ENCODE measurements at regions not wholly inside any gene's neighbourhood (a gene's known extent, or its start where the extent isn't known, plus 50 kb on each side); places are given as distances from the start of the nearest gene placed in this dataset.

DNA sequence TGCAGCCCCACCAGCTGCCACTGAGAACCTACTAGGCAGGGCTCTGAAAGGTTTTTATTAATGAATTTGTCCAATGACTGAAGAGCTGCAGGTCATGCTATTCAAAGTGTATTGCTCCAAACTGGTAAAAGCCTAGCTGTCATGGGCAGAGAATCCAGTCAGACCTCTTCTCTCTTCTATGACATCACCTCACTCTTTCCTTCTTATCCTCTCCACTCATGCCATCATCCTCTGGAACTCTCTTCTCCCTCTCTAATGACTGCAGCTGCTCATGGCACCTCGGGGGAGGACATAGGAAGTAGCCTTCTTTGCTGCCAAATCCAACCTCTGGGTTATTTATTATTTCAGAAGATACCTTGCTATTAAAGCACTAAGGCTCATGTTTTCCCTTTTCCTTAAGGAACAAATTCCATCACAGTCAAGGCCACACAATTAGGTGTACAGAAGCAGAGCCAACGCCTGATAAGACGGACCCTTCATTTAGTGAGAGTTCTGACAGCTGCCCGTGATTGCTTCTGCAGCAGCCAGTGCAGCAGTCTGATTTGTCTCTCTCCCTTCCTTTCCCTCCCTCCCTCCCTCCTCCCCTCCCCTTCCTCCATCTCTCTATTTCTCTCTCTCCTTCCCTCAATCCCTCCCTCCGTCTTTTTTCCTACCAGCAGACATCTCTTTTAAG, 87.0 kb upstream of the ONECUT1 start:
- H3K9me3 ChIP-seq (ENCODE audit: insufficient read depth, low read length), result no peaks in the 10 kb centered on the region
- H3K27me3 ChIP-seq (ENCODE audit: low read length), result no peaks in the 10 kb centered on the region
- H3K79me2 ChIP-seq (ENCODE audit: insufficient read depth, low read length), result no peaks in the 10 kb centered on the region
- H3F3A ChIP-seq (ENCODE audit: insufficient read depth), result no peaks in the 10 kb centered on the region
- no peak overlapping the region for H3K9ac ChIP-seq (ENCODE audit: low read length)
- no peak overlapping the region for H3K4me2 ChIP-seq (ENCODE audit: low read depth, low read length, poor library complexity, severe bottlenecking)
- H4K20me1 ChIP-seq (ENCODE audit: low read depth, low read length), result no peaks in the 10 kb centered on the region
- TF ChIP-seq, protein P1, sequence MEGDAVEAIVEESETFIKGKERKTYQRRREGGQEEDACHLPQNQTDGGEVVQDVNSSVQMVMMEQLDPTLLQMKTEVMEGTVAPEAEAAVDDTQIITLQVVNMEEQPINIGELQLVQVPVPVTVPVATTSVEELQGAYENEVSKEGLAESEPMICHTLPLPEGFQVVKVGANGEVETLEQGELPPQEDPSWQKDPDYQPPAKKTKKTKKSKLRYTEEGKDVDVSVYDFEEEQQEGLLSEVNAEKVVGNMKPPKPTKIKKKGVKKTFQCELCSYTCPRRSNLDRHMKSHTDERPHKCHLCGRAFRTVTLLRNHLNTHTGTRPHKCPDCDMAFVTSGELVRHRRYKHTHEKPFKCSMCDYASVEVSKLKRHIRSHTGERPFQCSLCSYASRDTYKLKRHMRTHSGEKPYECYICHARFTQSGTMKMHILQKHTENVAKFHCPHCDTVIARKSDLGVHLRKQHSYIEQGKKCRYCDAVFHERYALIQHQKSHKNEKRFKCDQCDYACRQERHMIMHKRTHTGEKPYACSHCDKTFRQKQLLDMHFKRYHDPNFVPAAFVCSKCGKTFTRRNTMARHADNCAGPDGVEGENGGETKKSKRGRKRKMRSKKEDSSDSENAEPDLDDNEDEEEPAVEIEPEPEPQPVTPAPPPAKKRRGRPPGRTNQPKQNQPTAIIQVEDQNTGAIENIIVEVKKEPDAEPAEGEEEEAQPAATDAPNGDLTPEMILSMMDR (IDR thresholded peaks at IDR 0.05; ENCODE audit: insufficient read depth, low read length, poor library complexity, severe bottlenecking), result no peak
- no peak for TF ChIP-seq EZH2phosphoT487 (conservative IDR thresholded peaks at IDR 0.05; ENCODE audit: low read length)
- no peaks in the 10 kb centered on the region for H3K9me2 ChIP-seq (replicated peaks; ENCODE audit: insufficient read depth, low read length)
- H3K36me3 ChIP-seq (ENCODE audit: low read length), result no peaks in the 10 kb centered on the region
- no peak overlapping the region for H3K4me3 ChIP-seq (ENCODE audit: insufficient read depth, low read length, poor library complexity, severe bottlenecking)
- no peak overlapping the region for H2AFZ ChIP-seq (ENCODE audit: low read depth, low read length, severe bottlenecking)
- no peak overlapping the region for H3K27ac ChIP-seq (ENCODE audit: low read depth, low read length)

DNA sequence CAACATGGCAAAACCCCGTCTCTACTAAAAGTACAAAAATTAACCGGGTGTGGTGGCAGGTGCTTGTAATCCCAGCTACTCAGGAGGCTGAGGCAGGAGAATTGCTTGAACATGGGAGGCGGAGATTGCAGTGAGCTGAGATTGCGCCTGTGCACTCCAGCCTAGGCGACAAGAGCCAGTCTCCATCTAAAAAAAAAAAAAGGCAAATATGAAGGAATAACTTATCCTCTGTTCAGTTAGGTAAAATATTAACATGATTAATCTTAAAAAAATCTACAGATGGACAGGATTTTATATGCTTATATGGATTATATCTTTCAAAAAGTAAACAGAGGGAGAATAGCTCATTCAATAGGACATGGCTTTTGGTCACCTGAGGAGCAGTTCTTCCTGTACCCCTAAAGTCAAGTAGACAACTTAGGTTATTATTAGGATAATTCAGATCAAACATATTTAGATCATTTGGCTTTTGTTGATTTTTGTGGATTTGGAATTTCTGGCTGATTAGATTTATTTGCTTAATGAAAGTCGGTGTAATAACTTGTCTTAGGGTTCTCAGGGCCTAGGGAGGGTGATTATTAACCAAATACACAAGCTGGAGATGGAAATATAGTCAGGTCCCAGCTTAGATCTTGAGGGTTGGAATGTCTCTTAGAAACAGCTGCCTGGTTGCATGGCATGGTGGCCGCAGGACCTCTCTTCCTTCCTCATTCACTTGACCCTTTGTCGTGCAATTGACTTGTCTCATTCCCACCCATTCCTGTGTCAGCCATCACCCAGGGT, 82.1 kb upstream of the ONECUT1 start:
- H3K27ac ChIP-seq (ENCODE audit: low read depth, low read length), result no peak overlapping the region
- no peak overlapping the region for H2AFZ ChIP-seq (ENCODE audit: low read depth, low read length, severe bottlenecking)
- no peaks in the 10 kb centered on the region for H4K20me1 ChIP-seq (ENCODE audit: low read depth, low read length)
- no peaks in the 10 kb centered on the region for H3K9me3 ChIP-seq (ENCODE audit: insufficient read depth, low read length)
- H3K4me2 ChIP-seq (ENCODE audit: low read depth, low read length, poor library complexity, severe bottlenecking), result no peak overlapping the region
- H3K4me3 ChIP-seq (ENCODE audit: insufficient read depth, low read length, poor library complexity, severe bottlenecking), result no peak overlapping the region
- TF ChIP-seq EZH2phosphoT487 (conservative IDR thresholded peaks at IDR 0.05; ENCODE audit: low read length), result no peak
- TF ChIP-seq, protein P1 (IDR thresholded peaks at IDR 0.05; ENCODE audit: insufficient read depth, low read length, poor library complexity, severe bottlenecking), result no peak
- H3K79me2 ChIP-seq (ENCODE audit: insufficient read depth, low read length), result no peaks in the 10 kb centered on the region
- H3K27me3 ChIP-seq (ENCODE audit: low read length), result no peaks in the 10 kb centered on the region
- H3K9ac ChIP-seq (ENCODE audit: low read length), result no peak overlapping the region
- no peaks in the 10 kb centered on the region for H3F3A ChIP-seq (ENCODE audit: insufficient read depth)
- no peaks in the 10 kb centered on the region for H3K36me3 ChIP-seq (ENCODE audit: low read length)
- H3K9me2 ChIP-seq (replicated peaks; ENCODE audit: insufficient read depth, low read length), result no peaks in the 10 kb centered on the region

DNA sequence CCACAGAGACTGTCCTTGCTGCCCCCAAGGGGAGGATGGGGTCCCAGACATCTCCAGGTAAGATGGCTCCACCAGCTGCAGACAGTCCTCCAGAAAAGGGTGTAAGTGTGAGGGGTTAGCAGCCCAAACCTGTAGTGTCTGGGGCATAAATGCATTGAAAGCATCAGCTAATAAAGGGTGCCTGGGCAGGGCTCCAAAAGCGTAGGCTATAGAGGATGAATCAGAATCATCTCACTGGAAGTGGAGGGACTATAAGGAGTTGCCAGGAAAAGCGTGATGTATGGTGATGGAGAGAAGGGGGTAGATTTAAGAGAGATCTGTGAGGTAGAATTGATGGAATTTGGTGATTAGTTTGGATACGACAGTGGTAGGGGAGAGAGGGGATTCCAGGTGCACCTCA, 79.9 kb upstream of the ONECUT1 start:
- no peak overlapping the region for H3K27ac ChIP-seq (ENCODE audit: low read depth, low read length)

More for the DNA sequence above, 79.9 kb upstream of the ONECUT1 start:
- Histone ChIP-seq H3K9me2 (replicated peaks; ENCODE audit: insufficient read depth, low read length) (no peaks in the 10 kb centered on the region), H3F3A (ENCODE audit: insufficient read depth) (no peaks in the 10 kb centered on the region), H3K27me3 (ENCODE audit: low read length) (no peaks in the 10 kb centered on the region), H3K9me3 (ENCODE audit: insufficient read depth, low read length) (no peaks in the 10 kb centered on the region), H3K4me3 (ENCODE audit: insufficient read depth, low read length, poor library complexity, severe bottlenecking) (no peak overlapping the region), H3K4me2 (ENCODE audit: low read depth, low read length, poor library complexity, severe bottlenecking) (no peak overlapping the region), H3K9ac (ENCODE audit: low read length) (no peak overlapping the region), H3K79me2 (ENCODE audit: insufficient read depth, low read length) (no peaks in the 10 kb centered on the region), H4K20me1 (ENCODE audit: low read depth, low read length) (no peaks in the 10 kb centered on the region), H3K36me3 (ENCODE audit: low read length) (no peaks in the 10 kb centered on the region), H2AFZ (ENCODE audit: low read depth, low read length, severe bottlenecking) (no peak overlapping the region)
- TF ChIP-seq, protein P1 (IDR thresholded peaks at IDR 0.05; ENCODE audit: insufficient read depth, low read length, poor library complexity, severe bottlenecking), result no peak
- no peak for TF ChIP-seq EZH2phosphoT487 (conservative IDR thresholded peaks at IDR 0.05; ENCODE audit: low read length)

Measured in SU-DHL-6 (cell line).